ENCODE measurements at regions not wholly inside any gene's neighbourhood (a gene's known extent, or its start where the extent isn't known, plus 50 kb on each side); places are given as distances from the start of the nearest gene placed in this dataset.

GRCh38 chr9:7984203-7984602, 184.6 kb upstream of the DMAC1 start:
- no peak for DNase-seq (ENCODE audit: low read depth)

DNA sequence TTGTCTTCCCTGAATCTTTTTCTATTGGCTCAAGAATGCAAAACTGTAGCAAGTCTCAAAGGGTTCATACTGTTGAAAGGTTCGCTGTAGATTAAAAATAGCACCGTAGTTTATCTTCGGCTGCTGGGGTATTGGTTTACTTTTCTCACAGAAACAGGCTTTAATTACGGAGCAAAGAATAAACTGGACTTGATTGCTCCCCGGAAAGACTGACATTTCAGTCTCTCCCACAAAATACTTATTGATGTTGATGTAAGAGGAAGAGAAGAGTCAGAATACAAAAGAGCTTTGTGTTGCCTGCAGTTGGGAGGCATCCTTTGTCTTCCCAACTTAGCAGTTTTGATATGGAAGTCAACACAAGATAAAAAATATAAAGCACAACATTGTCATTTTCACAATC, 183.9 kb upstream of the DMAC1 start:
- DNase-seq (ENCODE audit: low read depth): no peak

GRCh38 chr9:7982907-7983306, 183.3 kb upstream of the DMAC1 start:
- DNase-seq (ENCODE audit: low read depth): no peak

DNA sequence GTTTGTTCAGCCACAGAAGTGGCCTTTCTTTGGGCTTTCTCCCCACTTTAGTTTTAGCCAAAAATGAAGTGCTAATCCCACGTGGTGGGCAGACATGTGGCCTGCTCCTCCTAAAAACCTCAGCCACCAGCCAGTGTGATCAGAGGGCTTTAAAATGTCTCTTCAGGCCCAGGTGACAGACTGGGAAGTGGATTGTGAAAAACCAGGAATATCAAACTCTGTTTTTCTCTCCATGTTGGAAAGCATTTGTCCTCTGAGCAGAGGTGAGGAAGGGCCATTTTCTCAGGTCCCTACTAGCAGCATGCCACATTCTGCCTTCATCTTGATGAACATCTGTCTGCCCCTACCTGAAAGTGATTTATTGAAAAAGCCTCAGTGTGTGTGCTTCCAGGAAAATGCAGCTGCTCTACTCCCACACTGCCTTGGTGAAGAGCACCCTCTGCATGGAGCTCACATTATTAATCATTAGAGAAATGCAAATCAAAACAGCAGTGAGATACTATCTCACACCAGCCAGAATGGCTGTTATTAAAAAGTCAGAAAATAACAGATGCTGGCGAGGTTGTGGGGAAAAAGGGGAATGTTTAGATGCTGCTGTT, 181.2 kb upstream of the DMAC1 start:
- no peak for DNase-seq (ENCODE audit: low read depth)

GRCh38 chr9:7980041-7980440, 180.5 kb upstream of the DMAC1 start:
- no peak for DNase-seq (ENCODE audit: low read depth)

DNA sequence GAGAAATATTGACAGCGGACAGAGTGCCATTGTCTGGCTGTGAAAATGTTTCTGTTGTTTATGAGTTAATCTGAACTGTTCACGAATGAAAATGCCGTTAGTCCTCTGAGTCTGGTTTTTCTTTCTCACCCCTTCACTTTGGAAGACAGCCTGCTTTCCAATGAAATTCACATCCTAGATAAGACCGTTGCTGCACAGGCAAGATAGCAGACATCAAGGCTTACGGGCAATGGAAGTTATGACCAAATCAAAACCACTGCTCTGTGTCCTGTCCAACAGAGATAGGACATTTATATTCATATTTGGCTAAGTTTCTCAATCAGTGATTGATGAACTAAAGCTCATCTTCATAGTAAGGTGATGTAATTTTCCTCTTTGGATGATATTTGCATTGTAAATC, 180.0 kb upstream of the DMAC1 start:
- no peak for DNase-seq (ENCODE audit: low read depth)

GRCh38 chr9:7977586-7977985, 178.0 kb upstream of the DMAC1 start:
- no peak for DNase-seq (ENCODE audit: low read depth)

GRCh38 chr9:7976856-7977255, 177.3 kb upstream of the DMAC1 start:
- DNase-seq (ENCODE audit: low read depth): no peak

- peak; percentile 16 for DNase-seq (ENCODE audit: low read depth)
Observed at GRCh38 chr9:7976167-7976755, 176.7 kb upstream of the DMAC1 start.

- no peak for DNase-seq (ENCODE audit: low read depth)
Observed at GRCh38 chr9:7975336-7975735, 175.8 kb upstream of the DMAC1 start.

DNA sequence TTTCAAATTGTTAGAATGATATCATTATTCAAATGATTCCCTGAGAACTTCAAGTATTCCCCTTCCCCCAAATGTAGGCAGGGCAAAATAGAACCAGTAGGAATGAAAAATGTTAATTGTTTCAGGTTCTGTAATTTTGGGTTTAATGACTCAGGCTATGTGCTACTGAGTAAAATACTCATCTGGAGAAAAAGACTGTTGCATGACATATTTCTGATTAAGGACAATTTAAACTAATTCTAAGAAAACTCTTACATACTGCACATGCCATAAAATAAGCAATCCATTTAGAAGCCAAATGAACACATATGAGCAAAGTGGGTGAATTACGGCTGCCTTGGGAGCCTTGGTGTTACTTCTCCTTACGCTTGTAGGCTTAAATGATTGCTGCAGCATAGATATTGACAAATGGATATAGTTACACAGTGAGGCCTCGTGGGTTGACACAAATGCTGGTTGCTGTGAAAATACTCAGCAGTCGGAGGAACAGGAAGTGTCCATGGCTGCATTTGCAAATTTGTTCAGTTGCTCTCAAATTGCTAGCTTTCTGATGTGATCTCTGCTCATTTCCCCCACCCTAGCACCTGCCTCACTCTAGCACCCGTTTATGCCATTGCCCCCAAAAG, 174.9 kb upstream of the DMAC1 start:
- DNase-seq (ENCODE audit: low read depth): no peak

DNA sequence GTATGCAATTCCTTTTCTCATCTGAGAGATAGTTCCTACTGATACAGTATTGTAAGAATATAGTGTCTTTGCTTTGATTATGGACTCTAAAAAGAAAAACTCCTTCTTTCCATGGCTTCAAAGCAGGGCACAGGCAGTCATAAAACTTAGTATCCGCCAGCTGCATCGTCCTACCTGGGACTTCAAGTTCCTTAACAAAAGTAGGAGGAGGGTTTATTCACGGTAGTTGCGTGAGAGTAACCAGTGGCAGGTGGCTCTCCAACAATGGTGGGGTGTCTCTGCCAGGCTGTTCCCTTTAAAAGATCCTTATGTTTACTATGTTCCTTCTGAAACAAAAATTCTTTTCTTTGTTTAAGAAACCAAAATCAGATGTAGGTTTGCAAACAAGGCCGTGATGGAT, 173.5 kb upstream of the DMAC1 start:
- no peak for DNase-seq (ENCODE audit: low read depth)

- no peak for DNase-seq (ENCODE audit: low read depth)
Observed at GRCh38 chr9:7970681-7971330, 171.2 kb upstream of the DMAC1 start.

GRCh38 chr9:7968687-7969086, 169.1 kb upstream of the DMAC1 start:
- no peak for DNase-seq (ENCODE audit: low read depth)

DNA sequence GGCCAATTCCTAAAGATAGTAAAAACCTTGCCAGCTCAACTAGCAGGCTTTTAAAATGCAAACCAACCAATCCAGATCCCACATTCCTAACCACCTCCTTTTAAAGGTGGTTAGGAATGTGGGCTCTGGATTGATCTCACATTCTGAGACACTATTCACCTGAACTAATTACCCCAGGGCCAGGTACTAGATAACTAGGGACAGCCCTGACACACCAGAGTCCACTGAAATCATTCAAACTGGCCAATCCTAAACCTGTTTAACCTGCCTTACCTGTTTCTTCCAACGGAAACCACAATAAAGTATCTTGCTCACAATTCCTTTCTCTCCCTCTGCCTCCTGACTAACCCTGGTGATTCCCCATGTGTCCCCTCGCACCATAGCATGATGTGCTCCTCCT, 168.3 kb upstream of the DMAC1 start:
- DNase-seq (ENCODE audit: low read depth): no peak

- no peak for DNase-seq (ENCODE audit: low read depth)
Observed at GRCh38 chr9:7967093-7967827, 167.7 kb upstream of the DMAC1 start.

GRCh38 chr9:7965063-7965462, 165.5 kb upstream of the DMAC1 start:
- DNase-seq (ENCODE audit: low read depth): no peak

- no peak for DNase-seq (ENCODE audit: low read depth)
Observed at GRCh38 chr9:7963026-7963425, 163.4 kb upstream of the DMAC1 start.

DNA sequence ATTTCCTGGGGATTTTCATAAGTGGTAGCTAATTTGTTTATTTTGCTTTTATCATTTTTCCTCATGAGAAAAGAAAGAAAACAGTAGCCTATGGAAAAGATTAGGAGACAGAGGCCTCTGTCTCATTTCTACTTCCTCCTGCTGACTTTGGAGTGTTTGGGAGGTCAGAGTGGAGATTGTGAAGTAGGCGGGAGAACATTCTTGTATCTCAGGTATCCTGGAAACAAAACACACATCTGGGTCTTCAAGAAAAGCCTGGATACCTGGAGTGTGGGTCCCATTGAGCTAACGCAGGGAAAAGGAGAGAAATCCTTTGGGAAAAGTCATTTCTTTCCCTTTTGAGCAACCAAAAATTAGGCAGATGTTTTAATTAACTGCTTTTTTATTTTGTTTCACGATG, 161.5 kb upstream of the DMAC1 start:
- DNase-seq (ENCODE audit: low read depth): no peak

DNA sequence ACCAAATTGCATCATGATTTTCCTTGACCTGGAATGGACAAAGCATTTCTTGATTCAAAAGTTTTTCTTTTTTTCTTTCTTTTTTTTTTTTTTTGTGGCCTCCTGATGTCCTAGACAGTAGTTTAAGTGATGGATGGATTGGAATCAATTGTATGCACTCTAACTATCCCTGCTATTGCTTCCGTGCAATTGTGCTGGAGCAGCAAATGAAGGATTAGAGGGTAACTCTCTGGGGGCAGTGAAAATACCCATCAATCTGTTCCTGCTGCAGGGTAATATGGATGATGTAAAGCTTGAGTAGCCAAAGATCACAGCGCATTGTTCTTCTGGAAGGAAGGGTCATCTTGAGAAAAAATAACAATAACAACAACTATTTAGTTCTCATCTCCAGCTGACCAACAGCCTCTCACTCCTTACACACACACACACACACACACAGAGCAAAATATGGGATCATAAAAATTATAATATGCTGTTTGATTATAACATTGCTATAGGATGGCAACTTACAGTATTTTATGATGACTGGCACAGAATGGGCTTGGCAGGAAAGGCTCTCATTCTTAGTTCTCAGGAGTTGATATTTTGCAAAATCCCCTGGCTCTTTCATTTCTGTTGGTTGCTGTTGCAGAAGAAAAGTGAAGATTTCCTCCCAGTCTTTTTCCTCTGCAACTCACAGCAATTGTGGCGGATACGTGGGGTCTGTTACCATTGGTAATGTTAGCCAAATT, 160.9 kb upstream of the DMAC1 start:
- DNase-seq (ENCODE audit: low read depth): no peak

- no peak for DNase-seq (ENCODE audit: low read depth)
Observed at GRCh38 chr9:7957803-7958202, 158.2 kb upstream of the DMAC1 start.

GRCh38 chr9:7947577-7947976, 148.0 kb upstream of the DMAC1 start:
- DNase-seq (ENCODE audit: low read depth): no peak

All from stimulated activated CD8-positive, alpha-beta memory T cell treated with anti-CD3 and anti-CD28 coated beads, Interleukin-4, amount 100 ng/mL, for 24 hours (primary cell).